Neural cell (in vitro differentiated cells): ENCODE measurements at regions not wholly inside any gene's neighbourhood (a gene's known extent, or its start where the extent isn't known, plus 50 kb on each side); places are given as distances from the start of the nearest gene placed in this dataset.

Experiments
- H2AFZ ChIP-seq: fragments of 200-600, 300-800 bp; sonication (generic), shearing (Covaris generic); 2 replicates; pipeline ENCODE4 v1.6.0; 2014; ENCODE audit warnings: low read depth, mild to moderate bottlenecking, antibody characterized with exemption, low read length, moderate library complexity
- H3F3A ChIP-seq: fragments of 200-600 bp; shearing (Covaris generic); 2 replicates; pipeline ENCODE4 v1.6.1; 2016; ENCODE audit warnings: mild to moderate bottlenecking, moderate library complexity, mixed read lengths, antibody characterized with exemption, low read length; ENCODE audit not compliant: insufficient read depth, poor library complexity, severe bottlenecking
- H3K27ac ChIP-seq: fragments of 200-600, 300-800 bp; sonication (generic), shearing (Covaris generic); 2 replicates; pipeline ENCODE4 v1.5.1; 2014; ENCODE audit warnings: mild to moderate bottlenecking, low read length, moderate library complexity
- H3K27me3 ChIP-seq: fragments of 300-800, 200-600 bp; sonication (generic), shearing (Covaris generic); 2 replicates; pipeline ENCODE4 v1.6.0; 2014; ENCODE audit warnings: mild to moderate bottlenecking, low read depth, low read length, moderate library complexity; ENCODE audit not compliant: insufficient read depth
- H3K36me3 ChIP-seq: fragments of 300-800, 200-600 bp; sonication (generic), shearing (Covaris generic); 2 replicates; pipeline ENCODE4 v1.5.1; 2014; ENCODE audit warnings: mild to moderate bottlenecking, antibody characterized with exemption, low read length, moderate library complexity; ENCODE audit not compliant: insufficient read depth
- H3K4me2 ChIP-seq: fragments of 300-800, 200-600 bp; sonication (generic), shearing (Covaris generic); 2 replicates; pipeline ENCODE4 v1.6.0; 2014; ENCODE audit warnings: mild to moderate bottlenecking, low read length
- H3K4me3 ChIP-seq: fragments of 300-800, 200-600 bp; sonication (generic), shearing (Covaris generic); 2 replicates; pipeline ENCODE4 v1.5.1; 2014; ENCODE audit warnings: mild to moderate bottlenecking, low read length, moderate library complexity
- H3K79me2 ChIP-seq: fragments of 200-600 bp; shearing (Covaris generic); replicated peaks from 2 replicates; pipeline ENCODE4 v1.6.0; 2014; ENCODE audit warnings: mild to moderate bottlenecking, low read length, moderate library complexity; ENCODE audit not compliant: insufficient read depth
- H3K9ac ChIP-seq: fragments of 300-800, 200-600 bp; sonication (generic), shearing (Covaris generic); 2 replicates; pipeline ENCODE4 v1.6.1; 2016; ENCODE audit warnings: mild to moderate bottlenecking, low read length, mixed read lengths
- H3K9me2 ChIP-seq: fragments of 200-600 bp; shearing (Covaris generic); 2 replicates; pipeline ENCODE4 v1.6.1; 2016; ENCODE audit warnings: mild to moderate bottlenecking, low read length, mixed read lengths; ENCODE audit not compliant: insufficient read depth
- H3K9me3 ChIP-seq: fragments of 200-600, 300-800 bp; sonication (generic), shearing (Covaris generic); 2 replicates; pipeline ENCODE4 v1.6.1; 2016; ENCODE audit warnings: mild to moderate bottlenecking, mixed run types, low read length, moderate library complexity, mixed read lengths
- H4K20me1 ChIP-seq: fragments of 200-600 bp; shearing (Covaris generic); 2 replicates; pipeline ENCODE4 v1.6.1; 2016; ENCODE audit warnings: mild to moderate bottlenecking, mixed run types; ENCODE audit not compliant: insufficient read depth
- EP300 ChIP-seq: fragments of 450-650 bp; conservative IDR thresholded peaks from 2 replicates; pipeline ENCODE4 v1.6.1; 2014; ENCODE audit warnings: antibody characterized with exemption, mild to moderate bottlenecking, moderate library complexity; ENCODE audit not compliant: poor library complexity, severe bottlenecking
- EZH2 ChIP-seq: fragments of 200-600, 300-800 bp; shearing (Covaris generic), sonication (generic); IDR thresholded peaks from 2 replicates; pipeline ENCODE4 v1.6.1; 2014; ENCODE audit warnings: antibody characterized with exemption, low read length, borderline replicate concordance, mild to moderate bottlenecking; ENCODE audit not compliant: insufficient read depth, poor library complexity, severe bottlenecking
- MXI1 ChIP-seq: fragments of 450-650 bp; conservative IDR thresholded peaks from 2 replicates; pipeline ENCODE4 v1.6.1; 2014; ENCODE audit warnings: antibody characterized with exemption, mild to moderate bottlenecking; ENCODE audit not compliant: poor library complexity, severe bottlenecking
- POLR2AphosphoS5 ChIP-seq: IDR thresholded peaks from 2 replicates; pipeline ENCODE4 v1.6.1; 2012
- RAD21 ChIP-seq: fragments of 450-650 bp; conservative IDR thresholded peaks from 2 replicates; pipeline ENCODE4 v1.6.1; 2014; ENCODE audit warnings: antibody characterized with exemption, mild to moderate bottlenecking, moderate library complexity
- SMC3 ChIP-seq: fragments of 450-650 bp; conservative IDR thresholded peaks from 2 replicates; pipeline ENCODE4 v1.6.1; 2014; ENCODE audit warnings: antibody characterized with exemption, mild to moderate bottlenecking, moderate library complexity; ENCODE audit not compliant: poor library complexity
- TAF1 ChIP-seq: IDR thresholded peaks from 2 replicates; pipeline ENCODE4 v1.6.1; 2012; ENCODE audit warnings: low read depth
- TF ChIP-seq, protein P1 (sequence below): IDR thresholded peaks from 2 replicates; pipeline ENCODE4 v1.6.1; 2012; ENCODE audit warnings: borderline replicate concordance
- TF ChIP-seq, protein P2 (sequence below): fragments of 450-650 bp; IDR thresholded peaks from 2 replicates; pipeline ENCODE4 v1.5.1; 2014; ENCODE audit warnings: antibody characterized with exemption, mild to moderate bottlenecking, moderate library complexity; ENCODE audit not compliant: poor library complexity, severe bottlenecking

DNA sequence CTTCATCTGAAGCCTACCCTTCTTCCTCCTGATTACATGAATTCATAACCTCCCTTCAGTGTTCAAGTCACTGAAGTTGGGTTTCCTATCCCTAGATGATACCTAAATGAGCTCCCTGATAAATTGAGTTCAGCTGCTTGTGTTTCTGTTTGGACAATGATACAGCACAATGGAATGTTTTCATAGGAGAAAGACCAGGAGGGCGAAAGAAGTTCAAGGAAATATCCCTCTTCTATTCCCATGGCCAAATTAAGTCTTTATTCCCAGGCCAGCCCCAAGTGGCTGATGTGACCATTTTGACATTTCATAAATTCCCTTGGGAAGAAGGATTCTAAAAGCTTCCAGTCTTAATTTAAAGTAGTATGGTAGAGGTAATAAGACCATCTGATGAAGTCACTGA, 555.8 kb upstream of the CLINT1 start:
- no peak overlapping the region for H3K4me2 ChIP-seq
- H3F3A ChIP-seq, result no peaks in the 10 kb centered on the region
- no peak overlapping the region for H3K27ac ChIP-seq

DNA sequence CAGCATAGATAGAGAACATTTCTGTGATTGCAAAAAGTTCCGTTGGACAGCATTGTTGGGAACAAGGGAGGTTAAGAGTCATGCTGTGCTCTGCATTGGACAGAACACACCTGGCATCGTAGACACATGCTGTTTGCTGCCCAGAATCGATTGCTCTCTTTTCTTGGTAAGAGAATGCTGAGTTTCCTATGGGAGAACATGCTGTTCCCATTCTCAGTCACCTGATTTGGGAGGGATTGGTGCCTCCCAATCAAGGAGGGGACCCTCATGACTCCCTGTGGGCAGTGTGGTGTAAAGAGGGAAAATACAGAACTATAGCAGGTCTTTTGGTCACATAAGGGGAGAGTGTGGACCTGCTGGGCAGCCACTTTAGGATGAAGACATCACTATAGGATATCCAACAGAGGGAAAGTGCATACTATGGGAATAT, 555.4 kb upstream of the CLINT1 start:
- H3K9me3 ChIP-seq, result no peaks in the 10 kb centered on the region
- no peaks in the 10 kb centered on the region for H3K79me2 ChIP-seq
- no peaks in the 10 kb centered on the region for H3K27me3 ChIP-seq
- no peak overlapping the region for H3K27ac ChIP-seq
- no peak overlapping the region for H3K4me2 ChIP-seq
- H4K20me1 ChIP-seq, result no peaks in the 10 kb centered on the region
- H3K9me2 ChIP-seq, result no peaks in the 10 kb centered on the region
- TF ChIP-seq TAF1 (no peak), POLR2AphosphoS5 (no peak), EZH2 (no peak), RAD21 (no peak), MXI1 (no peak), SMC3 (no peak), EP300 (no peak)
- TF ChIP-seq, protein P1, sequence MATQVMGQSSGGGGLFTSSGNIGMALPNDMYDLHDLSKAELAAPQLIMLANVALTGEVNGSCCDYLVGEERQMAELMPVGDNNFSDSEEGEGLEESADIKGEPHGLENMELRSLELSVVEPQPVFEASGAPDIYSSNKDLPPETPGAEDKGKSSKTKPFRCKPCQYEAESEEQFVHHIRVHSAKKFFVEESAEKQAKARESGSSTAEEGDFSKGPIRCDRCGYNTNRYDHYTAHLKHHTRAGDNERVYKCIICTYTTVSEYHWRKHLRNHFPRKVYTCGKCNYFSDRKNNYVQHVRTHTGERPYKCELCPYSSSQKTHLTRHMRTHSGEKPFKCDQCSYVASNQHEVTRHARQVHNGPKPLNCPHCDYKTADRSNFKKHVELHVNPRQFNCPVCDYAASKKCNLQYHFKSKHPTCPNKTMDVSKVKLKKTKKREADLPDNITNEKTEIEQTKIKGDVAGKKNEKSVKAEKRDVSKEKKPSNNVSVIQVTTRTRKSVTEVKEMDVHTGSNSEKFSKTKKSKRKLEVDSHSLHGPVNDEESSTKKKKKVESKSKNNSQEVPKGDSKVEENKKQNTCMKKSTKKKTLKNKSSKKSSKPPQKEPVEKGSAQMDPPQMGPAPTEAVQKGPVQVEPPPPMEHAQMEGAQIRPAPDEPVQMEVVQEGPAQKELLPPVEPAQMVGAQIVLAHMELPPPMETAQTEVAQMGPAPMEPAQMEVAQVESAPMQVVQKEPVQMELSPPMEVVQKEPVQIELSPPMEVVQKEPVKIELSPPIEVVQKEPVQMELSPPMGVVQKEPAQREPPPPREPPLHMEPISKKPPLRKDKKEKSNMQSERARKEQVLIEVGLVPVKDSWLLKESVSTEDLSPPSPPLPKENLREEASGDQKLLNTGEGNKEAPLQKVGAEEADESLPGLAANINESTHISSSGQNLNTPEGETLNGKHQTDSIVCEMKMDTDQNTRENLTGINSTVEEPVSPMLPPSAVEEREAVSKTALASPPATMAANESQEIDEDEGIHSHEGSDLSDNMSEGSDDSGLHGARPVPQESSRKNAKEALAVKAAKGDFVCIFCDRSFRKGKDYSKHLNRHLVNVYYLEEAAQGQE, result no peak
- TF ChIP-seq, protein P2, sequence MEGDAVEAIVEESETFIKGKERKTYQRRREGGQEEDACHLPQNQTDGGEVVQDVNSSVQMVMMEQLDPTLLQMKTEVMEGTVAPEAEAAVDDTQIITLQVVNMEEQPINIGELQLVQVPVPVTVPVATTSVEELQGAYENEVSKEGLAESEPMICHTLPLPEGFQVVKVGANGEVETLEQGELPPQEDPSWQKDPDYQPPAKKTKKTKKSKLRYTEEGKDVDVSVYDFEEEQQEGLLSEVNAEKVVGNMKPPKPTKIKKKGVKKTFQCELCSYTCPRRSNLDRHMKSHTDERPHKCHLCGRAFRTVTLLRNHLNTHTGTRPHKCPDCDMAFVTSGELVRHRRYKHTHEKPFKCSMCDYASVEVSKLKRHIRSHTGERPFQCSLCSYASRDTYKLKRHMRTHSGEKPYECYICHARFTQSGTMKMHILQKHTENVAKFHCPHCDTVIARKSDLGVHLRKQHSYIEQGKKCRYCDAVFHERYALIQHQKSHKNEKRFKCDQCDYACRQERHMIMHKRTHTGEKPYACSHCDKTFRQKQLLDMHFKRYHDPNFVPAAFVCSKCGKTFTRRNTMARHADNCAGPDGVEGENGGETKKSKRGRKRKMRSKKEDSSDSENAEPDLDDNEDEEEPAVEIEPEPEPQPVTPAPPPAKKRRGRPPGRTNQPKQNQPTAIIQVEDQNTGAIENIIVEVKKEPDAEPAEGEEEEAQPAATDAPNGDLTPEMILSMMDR, result no peak
- no peaks in the 10 kb centered on the region for H3F3A ChIP-seq
- H3K36me3 ChIP-seq, result no peaks in the 10 kb centered on the region
- no peak overlapping the region for H3K4me3 ChIP-seq
- no peak overlapping the region for H2AFZ ChIP-seq
- no peak overlapping the region for H3K9ac ChIP-seq

More for the DNA sequence above, 555.8 kb upstream of the CLINT1 start:
- TF ChIP-seq RAD21 (no peak), MXI1 (no peak), EZH2 (no peak)
- Histone ChIP-seq H3K79me2 (no peaks in the 10 kb centered on the region), H3K9me3 (no peaks in the 10 kb centered on the region), H3K4me3 (no peak overlapping the region), H4K20me1 (no peaks in the 10 kb centered on the region), H2AFZ (no peak overlapping the region), H3K27me3 (no peaks in the 10 kb centered on the region), H3K36me3 (no peaks in the 10 kb centered on the region), H3K9me2 (no peaks in the 10 kb centered on the region), H3K9ac (no peak overlapping the region)
